IMR-90 (cell line): ENCODE measurements at regions not wholly inside any gene's neighbourhood (a gene's known extent, or its start where the extent isn't known, plus 50 kb on each side); places are given as distances from the start of the nearest gene placed in this dataset.

Experiments used
- ATAC-seq: fragments of 200-7000 bp; cut with Tn5 transposase; 2 replicates; pipeline ENCODE4 v1.9.1; 2020; ENCODE audit warnings: low read depth, mild to moderate bottlenecking, moderate library complexity
- BruUV-seq: library from RNA; stranded (reverse); fragments of 400-500 nt; replicated peaks from 2 replicates; lab custom pipeline; 2021; lab: Mats Ljungman, UMichigan
- CTCF ChIA-PET: fragments of 300-600 bp; formaldehyde crosslinking; extraction: SDS; loops from one replicate; lab custom pipeline; 2021; ENCODE audit warnings: antibody characterized with exemption; lab: Yijun Ruan, JAX
- POLR2A ChIA-PET: fragments of 300-600 bp; sonication (Branson Sonifier 250); formaldehyde crosslinking; loops from one replicate; lab custom pipeline; 2022; ENCODE audit warnings: antibody characterized with exemption; ENCODE audit not compliant: unreplicated experiment; lab: Charles Lee
- DNase-seq: peaks from one replicate; pipeline ENCODE4 v3.0.0; 2013
- H2AFZ ChIP-seq: replicated peaks from 2 replicates; pipeline ENCODE3; 2013; ENCODE audit warnings: low read length, mild to moderate bottlenecking; ENCODE audit not compliant: poor library complexity
- H2AK5ac ChIP-seq: 2 replicates; pipeline ENCODE4 v1.6.1; 2013; ENCODE audit warnings: low read depth, low read length, inconsistent platforms
- H2AK9ac ChIP-seq: replicated peaks from 2 replicates; pipeline ENCODE3; 2013; ENCODE audit warnings: mild to moderate bottlenecking, low read depth, low read length, moderate library complexity; ENCODE audit not compliant: poor library complexity
- H2BK120ac ChIP-seq: 2 replicates; pipeline ENCODE4 v1.6.1; 2013; ENCODE audit warnings: low read depth, low read length, inconsistent platforms
- H2BK15ac ChIP-seq: 3 replicates; pipeline ENCODE4 v1.6.1; 2013; ENCODE audit warnings: low read depth, low read length, inconsistent platforms
- H2BK20ac ChIP-seq: 2 replicates; pipeline ENCODE4 v1.6.1; 2013; ENCODE audit warnings: low read depth, mild to moderate bottlenecking, inconsistent platforms, low read length, moderate library complexity
- H2BK5ac ChIP-seq: 2 replicates; pipeline ENCODE4 v1.6.1; 2013; ENCODE audit warnings: mild to moderate bottlenecking, low read depth, low read length, inconsistent platforms; ENCODE audit not compliant: poor library complexity, severe bottlenecking
- H3K14ac ChIP-seq: replicated peaks from 2 replicates; pipeline ENCODE4 v1.6.1; 2013; ENCODE audit warnings: low read depth, low read length, inconsistent platforms
- H3K18ac ChIP-seq: 2 replicates; pipeline ENCODE4 v1.6.1; 2013; ENCODE audit warnings: low read depth, low read length, control low read depth
- H3K23ac ChIP-seq: 2 replicates; pipeline ENCODE4 v1.6.1; 2013; ENCODE audit warnings: low read depth, low read length, inconsistent platforms
- H3K27ac ChIP-seq: 2 replicates; pipeline ENCODE4 v1.5.1; 2013; ENCODE audit warnings: mild to moderate bottlenecking, control low read depth, low read length; ENCODE audit not compliant: insufficient read depth
- H3K27me3 ChIP-seq: 2 replicates; pipeline ENCODE4 v1.6.1; 2013; ENCODE audit warnings: low read length; ENCODE audit not compliant: control insufficient read depth, insufficient read depth
- H3K36me3 ChIP-seq: 2 replicates; pipeline ENCODE4 v1.6.1; 2013; ENCODE audit warnings: low read length, mixed read lengths; ENCODE audit not compliant: control insufficient read depth, insufficient read depth
- H3K4ac ChIP-seq: 2 replicates; pipeline ENCODE4 v1.6.1; 2013; ENCODE audit warnings: low read depth, low read length, inconsistent platforms
- H3K4me1 ChIP-seq: 2 replicates; pipeline ENCODE4 v1.6.1; 2013; ENCODE audit warnings: low read length, mixed read lengths; ENCODE audit not compliant: control insufficient read depth, insufficient read depth
- H3K4me2 ChIP-seq: 2 replicates; pipeline ENCODE4 v1.6.1; 2013; ENCODE audit warnings: low read depth, mild to moderate bottlenecking, control low read depth, low read length, moderate library complexity
- H3K4me3 ChIP-seq: 2 replicates; pipeline ENCODE4 v1.5.1; 2013; ENCODE audit warnings: low read depth, mild to moderate bottlenecking, control low read depth, low read length, moderate library complexity; ENCODE audit not compliant: insufficient read depth
- H3K56ac ChIP-seq: 2 replicates; pipeline ENCODE4 v1.6.1; 2013; ENCODE audit warnings: low read length, inconsistent platforms; ENCODE audit not compliant: insufficient read depth; ENCODE audit errors: extremely low read depth
- H3K79me1 ChIP-seq, 2 experiments: 2 replicates each; pipeline ENCODE4 v1.6.1; 2013; ENCODE audit warnings: low read length in 2 of 2, inconsistent platforms in 1 of 2, low read depth in 1 of 2
- H3K9ac ChIP-seq: 2 replicates; pipeline ENCODE4 v1.6.1; 2013; ENCODE audit warnings: low read depth, low read length, control low read depth
- H3K9me1 ChIP-seq: 2 replicates; pipeline ENCODE4 v1.6.1; 2013; ENCODE audit warnings: low read length, inconsistent platforms; ENCODE audit not compliant: insufficient read depth
- H3K9me3 ChIP-seq: 2 replicates; pipeline ENCODE4 v1.6.1; 2013; ENCODE audit warnings: low read length; ENCODE audit not compliant: control insufficient read depth, insufficient read depth
- H4K20me1 ChIP-seq: 2 replicates; pipeline ENCODE4 v1.6.1; 2013; ENCODE audit warnings: low read length, inconsistent platforms; ENCODE audit not compliant: insufficient read depth
- H4K5ac ChIP-seq: 2 replicates; pipeline ENCODE4 v1.6.1; 2013; ENCODE audit warnings: mild to moderate bottlenecking, low read depth, low read length, control low read depth
- H4K8ac ChIP-seq, 2 experiments: 2 replicates each; pipeline ENCODE4 v1.6.1; 2013; ENCODE audit warnings: low read depth in 2 of 2, low read length in 2 of 2, control low read depth in 1 of 2, inconsistent platforms in 1 of 2
- H4K91ac ChIP-seq: 2 replicates; pipeline ENCODE4 v1.6.1; 2013; ENCODE audit warnings: low read depth, low read length, inconsistent platforms; ENCODE audit not compliant: insufficient read depth
- BHLHE40 ChIP-seq: fragments of 150-350 bp; IDR thresholded peaks from 2 replicates; pipeline ENCODE4 v1.6.1; 2016; ENCODE audit warnings: mild to moderate bottlenecking, low read depth, low read length
- CEBPB ChIP-seq: IDR thresholded peaks from 2 replicates; pipeline ENCODE4 v1.6.1; 2012; ENCODE audit warnings: low read depth, low read length, improper control_type of control experiment
- CHD1 ChIP-seq: IDR thresholded peaks from 2 replicates; pipeline ENCODE4 v1.6.1; 2012; ENCODE audit warnings: low read depth, low read length, improper control_type of control experiment
- FOS ChIP-seq: fragments of 150-350 bp; IDR thresholded peaks from 2 replicates; pipeline ENCODE4 v1.6.1; 2016; ENCODE audit warnings: low read depth, low read length
- MAFK ChIP-seq: IDR thresholded peaks from 2 replicates; pipeline ENCODE4 v1.6.1; 2012; ENCODE audit warnings: low read depth, low read length, improper control_type of control experiment
- MAZ ChIP-seq: IDR thresholded peaks from 2 replicates; pipeline ENCODE4 v1.6.1; 2012; ENCODE audit warnings: low read depth, mild to moderate bottlenecking, low read length, improper control_type of control experiment, moderate library complexity, borderline replicate concordance
- MXI1 ChIP-seq: IDR thresholded peaks from 2 replicates; pipeline ENCODE4 v1.6.1; 2012; ENCODE audit warnings: low read depth, mild to moderate bottlenecking, low read length, moderate library complexity, borderline replicate concordance
- NFE2L2 ChIP-seq: fragments of 150-350 bp; IDR thresholded peaks from 2 replicates; pipeline ENCODE4 v1.6.1; 2016; ENCODE audit warnings: low read depth, mild to moderate bottlenecking, low read length
- POLR2A ChIP-seq: IDR thresholded peaks from 2 replicates; pipeline ENCODE4 v1.6.1; 2012; ENCODE audit warnings: mild to moderate bottlenecking, low read depth, low read length
- RAD21 ChIP-seq: IDR thresholded peaks from 2 replicates; pipeline ENCODE4 v1.6.1; 2012; ENCODE audit warnings: low read length, improper control_type of control experiment
- RCOR1 ChIP-seq: IDR thresholded peaks from 2 replicates; pipeline ENCODE4 v1.6.1; 2012; ENCODE audit warnings: mild to moderate bottlenecking, low read length, improper control_type of control experiment; ENCODE audit not compliant: insufficient replicate concordance
- RFX5 ChIP-seq: IDR thresholded peaks from 2 replicates; pipeline ENCODE4 v1.8.0; 2012; ENCODE audit warnings: low read depth, mild to moderate bottlenecking, low read length, moderate library complexity
- SMC3 ChIP-seq: fragments of 150-350 bp; IDR thresholded peaks from 2 replicates; pipeline ENCODE4 v1.6.1; 2016; ENCODE audit warnings: low read depth, mild to moderate bottlenecking, antibody characterized with exemption, low read length, moderate library complexity
- WGBS, 2 experiments: methylation state at CpG; one replicate each; pipeline versions ENCODE4 v1.1.5 to v1.1.7; 2013; ENCODE audit warnings: missing lambda C conversion rate in 2 of 2; ENCODE audit not compliant: insufficient read length in 1 of 2; ENCODE audit errors: extremely low coverage in 2 of 2; 5-methylcytosine and 5-hydroxymethylcytosine counted together
- dilution Hi-C: fragments of 300-500 bp; cut with HindIII; formaldehyde crosslinking; loops from one replicate; pipeline ENCODE4 v1.14.3; 2018; ENCODE audit warnings: low sequenced_read_pairs; ENCODE audit not compliant: unreplicated experiment
- in situ Hi-C: fragments of 300-500 bp; cut with MboI; formaldehyde crosslinking; loops from 3 replicates; pipeline ENCODE4 v1.14.3; 2019; ENCODE audit warnings: low sequenced_read_pairs, inconsistent platforms, mixed read lengths
- intact Hi-C: fragments of 100-400 bp; cut with micrococcal nuclease; formaldehyde crosslinking; loops from 2 replicates; pipeline ENCODE4 v1.10.0; 2022
- TF ChIP-seq, protein P1 (sequence below): conservative IDR thresholded peaks from 2 replicates; pipeline ENCODE4 v1.5.1; 2012; ENCODE audit warnings: mild to moderate bottlenecking, low read depth, low read length, improper control_type of control experiment
- TF ChIP-seq, protein P2 (sequence below): fragments of 150-350 bp; IDR thresholded peaks from 2 replicates; pipeline ENCODE4 v1.6.1; 2017; ENCODE audit warnings: mild to moderate bottlenecking, antibody characterized with exemption, low read length, low read depth
- TF ChIP-seq, protein P3 (sequence below): fragments of 150-350 bp; IDR thresholded peaks from 2 replicates; pipeline ENCODE4 v1.6.1; 2016; ENCODE audit warnings: low read depth, mild to moderate bottlenecking, low read length, moderate library complexity, borderline replicate concordance

DNA sequence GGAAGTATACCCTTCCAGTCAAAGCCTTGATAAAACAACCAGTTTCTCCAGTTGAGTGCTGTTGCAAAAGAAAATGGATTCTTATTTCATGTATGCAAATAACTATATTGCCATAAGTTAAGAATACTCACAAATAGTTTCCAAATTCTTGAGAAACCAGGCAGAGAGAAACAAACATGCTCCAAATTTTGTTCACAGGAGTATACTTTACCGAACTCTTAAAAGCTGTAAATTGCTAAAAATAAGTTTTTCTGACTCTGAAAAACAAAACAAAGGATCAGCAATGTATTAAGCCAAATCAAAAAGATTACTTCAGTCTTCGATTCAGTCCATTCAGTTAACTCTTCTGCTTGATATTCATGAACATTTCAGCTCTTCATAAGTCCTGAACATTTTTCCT, 646.5 kb downstream of the MCTP2 start:
- no peak overlapping the region for H3K4ac ChIP-seq
- no peak overlapping the region for H2AFZ ChIP-seq
- H3K18ac ChIP-seq, result no peak overlapping the region
- intact Hi-C loops (no loop called here), in situ Hi-C loops (no loop called here), dilution Hi-C loops (no loop called here)
- no peaks in the 10 kb centered on the region for H4K20me1 ChIP-seq
- no peak overlapping the region for H2BK120ac ChIP-seq
- H3K4me2 ChIP-seq, result no peak overlapping the region
- no peak overlapping the region for H3K27ac ChIP-seq
- no peaks in the 10 kb centered on the region for H3K4me1 ChIP-seq
- H3K79me1 ChIP-seq, result no peaks in the 10 kb centered on the region
- H2BK15ac ChIP-seq, result no peak overlapping the region
- H3K36me3 ChIP-seq, result no peaks in the 10 kb centered on the region
- H3K9me3 ChIP-seq, result peaks cover 20% of the 10 kb centered on the region
- no peak for ATAC-seq
- no peaks in the 10 kb centered on the region for H3K9me1 ChIP-seq
- H3K4me3 ChIP-seq, result no peak overlapping the region
- no peak overlapping the region for H3K56ac ChIP-seq
- H2AK5ac ChIP-seq, result no peak overlapping the region
- POLR2A ChIA-PET, result no interaction called here
- no peak overlapping the region for H2BK20ac ChIP-seq
- H4K91ac ChIP-seq, result no peak overlapping the region
- no peaks in the 10 kb centered on the region for H3K27me3 ChIP-seq
- BruUV-seq, result no TSS peak
- H4K8ac ChIP-seq, result no peak overlapping the region
- WGBS, 2 experiments, result no CpG with 5 or more reads among the region's 2 CpGs
- CTCF ChIA-PET, result no interaction called here
- no peak overlapping the region for H3K23ac ChIP-seq
- H3K14ac ChIP-seq, result no peak overlapping the region
- TF ChIP-seq, protein P1, sequence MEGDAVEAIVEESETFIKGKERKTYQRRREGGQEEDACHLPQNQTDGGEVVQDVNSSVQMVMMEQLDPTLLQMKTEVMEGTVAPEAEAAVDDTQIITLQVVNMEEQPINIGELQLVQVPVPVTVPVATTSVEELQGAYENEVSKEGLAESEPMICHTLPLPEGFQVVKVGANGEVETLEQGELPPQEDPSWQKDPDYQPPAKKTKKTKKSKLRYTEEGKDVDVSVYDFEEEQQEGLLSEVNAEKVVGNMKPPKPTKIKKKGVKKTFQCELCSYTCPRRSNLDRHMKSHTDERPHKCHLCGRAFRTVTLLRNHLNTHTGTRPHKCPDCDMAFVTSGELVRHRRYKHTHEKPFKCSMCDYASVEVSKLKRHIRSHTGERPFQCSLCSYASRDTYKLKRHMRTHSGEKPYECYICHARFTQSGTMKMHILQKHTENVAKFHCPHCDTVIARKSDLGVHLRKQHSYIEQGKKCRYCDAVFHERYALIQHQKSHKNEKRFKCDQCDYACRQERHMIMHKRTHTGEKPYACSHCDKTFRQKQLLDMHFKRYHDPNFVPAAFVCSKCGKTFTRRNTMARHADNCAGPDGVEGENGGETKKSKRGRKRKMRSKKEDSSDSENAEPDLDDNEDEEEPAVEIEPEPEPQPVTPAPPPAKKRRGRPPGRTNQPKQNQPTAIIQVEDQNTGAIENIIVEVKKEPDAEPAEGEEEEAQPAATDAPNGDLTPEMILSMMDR, result no peak
- TF ChIP-seq MAZ (no peak), FOS (no peak), NFE2L2 (no peak), SMC3 (no peak), RFX5 (no peak), RAD21 (no peak), CHD1 (no peak), BHLHE40 (no peak), POLR2A (no peak), MXI1 (no peak), RCOR1 (no peak), CEBPB (no peak), MAFK (no peak)
- TF ChIP-seq, protein P2, sequence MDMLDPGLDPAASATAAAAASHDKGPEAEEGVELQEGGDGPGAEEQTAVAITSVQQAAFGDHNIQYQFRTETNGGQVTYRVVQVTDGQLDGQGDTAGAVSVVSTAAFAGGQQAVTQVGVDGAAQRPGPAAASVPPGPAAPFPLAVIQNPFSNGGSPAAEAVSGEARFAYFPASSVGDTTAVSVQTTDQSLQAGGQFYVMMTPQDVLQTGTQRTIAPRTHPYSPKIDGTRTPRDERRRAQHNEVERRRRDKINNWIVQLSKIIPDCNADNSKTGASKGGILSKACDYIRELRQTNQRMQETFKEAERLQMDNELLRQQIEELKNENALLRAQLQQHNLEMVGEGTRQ, result no peak
- TF ChIP-seq, protein P3, sequence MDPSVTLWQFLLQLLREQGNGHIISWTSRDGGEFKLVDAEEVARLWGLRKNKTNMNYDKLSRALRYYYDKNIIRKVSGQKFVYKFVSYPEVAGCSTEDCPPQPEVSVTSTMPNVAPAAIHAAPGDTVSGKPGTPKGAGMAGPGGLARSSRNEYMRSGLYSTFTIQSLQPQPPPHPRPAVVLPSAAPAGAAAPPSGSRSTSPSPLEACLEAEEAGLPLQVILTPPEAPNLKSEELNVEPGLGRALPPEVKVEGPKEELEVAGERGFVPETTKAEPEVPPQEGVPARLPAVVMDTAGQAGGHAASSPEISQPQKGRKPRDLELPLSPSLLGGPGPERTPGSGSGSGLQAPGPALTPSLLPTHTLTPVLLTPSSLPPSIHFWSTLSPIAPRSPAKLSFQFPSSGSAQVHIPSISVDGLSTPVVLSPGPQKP, result no peak
- H2AK9ac ChIP-seq, result no peak overlapping the region
- no peak for DNase-seq
- H2BK5ac ChIP-seq, result no peak overlapping the region
- H4K5ac ChIP-seq, result no peak overlapping the region
- H3K9ac ChIP-seq, result no peak overlapping the region
